ENCODE measurements at regions not wholly inside any gene's neighbourhood (a gene's known extent, or its start where the extent isn't known, plus 50 kb on each side); places are given as distances from the start of the nearest gene placed in this dataset.
"Not testable (repeated sequence)": the region's sequence is repeated elsewhere in the genome, so short reads cannot be mapped to it uniquely, and the experiment has no call there.

GRCh38 chr19:37303591-37304171, 67.2 kb upstream of the ZNF527 start:
- TF ChIP-seq, protein P1, sequence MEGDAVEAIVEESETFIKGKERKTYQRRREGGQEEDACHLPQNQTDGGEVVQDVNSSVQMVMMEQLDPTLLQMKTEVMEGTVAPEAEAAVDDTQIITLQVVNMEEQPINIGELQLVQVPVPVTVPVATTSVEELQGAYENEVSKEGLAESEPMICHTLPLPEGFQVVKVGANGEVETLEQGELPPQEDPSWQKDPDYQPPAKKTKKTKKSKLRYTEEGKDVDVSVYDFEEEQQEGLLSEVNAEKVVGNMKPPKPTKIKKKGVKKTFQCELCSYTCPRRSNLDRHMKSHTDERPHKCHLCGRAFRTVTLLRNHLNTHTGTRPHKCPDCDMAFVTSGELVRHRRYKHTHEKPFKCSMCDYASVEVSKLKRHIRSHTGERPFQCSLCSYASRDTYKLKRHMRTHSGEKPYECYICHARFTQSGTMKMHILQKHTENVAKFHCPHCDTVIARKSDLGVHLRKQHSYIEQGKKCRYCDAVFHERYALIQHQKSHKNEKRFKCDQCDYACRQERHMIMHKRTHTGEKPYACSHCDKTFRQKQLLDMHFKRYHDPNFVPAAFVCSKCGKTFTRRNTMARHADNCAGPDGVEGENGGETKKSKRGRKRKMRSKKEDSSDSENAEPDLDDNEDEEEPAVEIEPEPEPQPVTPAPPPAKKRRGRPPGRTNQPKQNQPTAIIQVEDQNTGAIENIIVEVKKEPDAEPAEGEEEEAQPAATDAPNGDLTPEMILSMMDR (IDR thresholded peaks at IDR 0.05; ENCODE audit: insufficient read depth, low read length, poor library complexity, severe bottlenecking): no peak
- DNase-seq (ENCODE audit: extremely low read depth, insufficient read length): no peak
- H3K27me3 ChIP-seq (replicated peaks; ENCODE audit: control insufficient read depth, insufficient read depth, low read length): no peaks in the 10 kb centered on the region
- no peaks in the 10 kb centered on the region for H3K36me3 ChIP-seq (ENCODE audit: control insufficient read depth, insufficient read depth, low read length)
- H3K4me3 ChIP-seq (replicated peaks; ENCODE audit: low read depth, low read length): no peak overlapping the region

GRCh38 chr19:37304190-37304883, 66.6 kb upstream of the ZNF527 start:
- H3K4me3 ChIP-seq (replicated peaks; ENCODE audit: low read depth, low read length): no peak overlapping the region
- H3K36me3 ChIP-seq (ENCODE audit: control insufficient read depth, insufficient read depth, low read length): no peaks in the 10 kb centered on the region
- DNase-seq (ENCODE audit: extremely low read depth, insufficient read length): no peak
- no peaks in the 10 kb centered on the region for H3K27me3 ChIP-seq (replicated peaks; ENCODE audit: control insufficient read depth, insufficient read depth, low read length)
- TF ChIP-seq, protein P1 (IDR thresholded peaks at IDR 0.05; ENCODE audit: insufficient read depth, low read length, poor library complexity, severe bottlenecking): no peak

- no peak overlapping the region for H3K4me3 ChIP-seq (replicated peaks; ENCODE audit: low read depth, low read length)
- no peaks in the 10 kb centered on the region for H3K27me3 ChIP-seq (replicated peaks; ENCODE audit: control insufficient read depth, insufficient read depth, low read length)
- H3K36me3 ChIP-seq (ENCODE audit: control insufficient read depth, insufficient read depth, low read length): no peaks in the 10 kb centered on the region
- no peak for DNase-seq (ENCODE audit: extremely low read depth, insufficient read length)
- TF ChIP-seq, protein P1 (IDR thresholded peaks at IDR 0.05; ENCODE audit: insufficient read depth, low read length, poor library complexity, severe bottlenecking): no peak
These were observed 66.0 kb upstream of the ZNF527 start for GRCh38 chr19:37304884-37305255.

DNA sequence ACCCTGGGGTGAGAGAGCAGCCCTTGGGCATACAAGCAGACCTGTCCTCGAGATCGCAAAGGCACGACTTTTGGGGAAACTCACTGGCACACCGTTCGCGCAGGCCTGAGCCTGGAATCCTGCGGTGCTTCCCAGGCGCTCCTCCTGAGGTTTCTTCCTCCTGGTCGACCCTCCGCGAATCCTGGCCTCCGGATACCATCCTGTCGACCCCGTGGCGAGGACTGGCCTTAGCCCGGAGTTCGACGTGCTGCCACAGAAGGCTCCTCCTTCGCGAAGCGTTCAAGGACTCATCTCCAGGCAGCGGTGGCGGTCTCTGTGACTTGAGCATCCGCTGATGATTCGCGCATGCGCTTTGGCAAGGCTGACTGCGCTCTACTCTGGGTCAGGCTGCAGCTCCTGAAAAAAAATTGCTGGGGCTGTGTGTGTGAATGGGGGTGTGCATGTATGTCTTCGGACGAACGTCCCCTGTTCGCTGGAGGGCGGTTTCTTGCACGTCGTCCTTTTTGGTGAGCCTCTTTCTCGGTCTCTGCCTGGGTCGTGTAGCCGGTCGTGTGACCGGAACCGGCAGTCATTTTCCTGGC, 64.4 kb upstream of the ZNF527 start:
- H3K27me3 ChIP-seq (replicated peaks; ENCODE audit: control insufficient read depth, insufficient read depth, low read length): no peaks in the 10 kb centered on the region
- no peak for DNase-seq (ENCODE audit: extremely low read depth, insufficient read length)
- TF ChIP-seq, protein P1 (IDR thresholded peaks at IDR 0.05; ENCODE audit: insufficient read depth, low read length, poor library complexity, severe bottlenecking): no peak
- H3K36me3 ChIP-seq (ENCODE audit: control insufficient read depth, insufficient read depth, low read length): no peaks in the 10 kb centered on the region
- H3K4me3 ChIP-seq (replicated peaks; ENCODE audit: low read depth, low read length): no peak overlapping the region

- no peaks in the 10 kb centered on the region for H3K27me3 ChIP-seq (replicated peaks; ENCODE audit: control insufficient read depth, insufficient read depth, low read length)
- H3K36me3 ChIP-seq (ENCODE audit: control insufficient read depth, insufficient read depth, low read length): no peaks in the 10 kb centered on the region
- no peak overlapping the region for H3K4me3 ChIP-seq (replicated peaks; ENCODE audit: low read depth, low read length)
- TF ChIP-seq, protein P1 (IDR thresholded peaks at IDR 0.05; ENCODE audit: insufficient read depth, low read length, poor library complexity, severe bottlenecking): peak; percentile 59
- no peak for DNase-seq (ENCODE audit: extremely low read depth, insufficient read length)
These were observed 60.9 kb upstream of the ZNF527 start for GRCh38 chr19:37309834-37310575.

- H3K4me3 ChIP-seq (replicated peaks; ENCODE audit: low read depth, low read length): peak overlapping the region; percentile 40
- not testable (repeated sequence) for H3K36me3 ChIP-seq (ENCODE audit: control insufficient read depth, insufficient read depth, low read length); H3K27me3 ChIP-seq (replicated peaks; ENCODE audit: control insufficient read depth, insufficient read depth, low read length); DNase-seq (ENCODE audit: extremely low read depth, insufficient read length)
These were observed 58.2 kb upstream of the ZNF527 start for GRCh38 chr19:37312531-37313334.

Measured in GM06990 (cell line).